H9 (cell line): ENCODE measurements at regions not wholly inside any gene's neighbourhood (a gene's known extent, or its start where the extent isn't known, plus 50 kb on each side); places are given as distances from the start of the nearest gene placed in this dataset.

Source experiments
- DNase-seq: peaks from one replicate; pipeline ENCODE4 v3.0.0-alpha.2; 2017
- H2AFZ ChIP-seq: one replicate; pipeline ENCODE4 v1.6.1; 2013; ENCODE audit warnings: mild to moderate bottlenecking, low read length, control low read depth, moderate library complexity
- H2AK5ac ChIP-seq: 2 replicates; pipeline ENCODE4 v1.6.1; 2013; ENCODE audit warnings: low read length, control low read depth, mixed read lengths; ENCODE audit not compliant: insufficient read length
- H2BK120ac ChIP-seq: one replicate; pipeline ENCODE4 v1.6.1; 2013; ENCODE audit warnings: low read depth, mild to moderate bottlenecking, low read length, control low read depth, inconsistent platforms; ENCODE audit not compliant: poor library complexity, severe bottlenecking
- H2BK12ac ChIP-seq: 2 replicates; pipeline ENCODE4 v1.6.1; 2013; ENCODE audit warnings: low read length, control low read depth, mixed read lengths, low read depth; ENCODE audit not compliant: insufficient read length
- H2BK15ac ChIP-seq: 2 replicates; pipeline ENCODE4 v1.6.1; 2013; ENCODE audit warnings: low read depth, low read length, control low read depth
- H2BK20ac ChIP-seq: one replicate; pipeline ENCODE4 v1.6.1; 2013; ENCODE audit warnings: low read depth, mild to moderate bottlenecking, low read length, control low read depth, inconsistent platforms; ENCODE audit not compliant: poor library complexity, severe bottlenecking
- H2BK5ac ChIP-seq: 2 replicates; pipeline ENCODE4 v1.6.1; 2013; ENCODE audit warnings: low read length, control low read depth, mixed read lengths; ENCODE audit not compliant: insufficient read length
- H3K14ac ChIP-seq: 2 replicates; pipeline ENCODE4 v1.6.1; 2013; ENCODE audit warnings: low read length, control low read depth; ENCODE audit not compliant: insufficient read depth
- H3K18ac ChIP-seq: 2 replicates; pipeline ENCODE4 v1.6.1; 2013; ENCODE audit warnings: low read depth, mild to moderate bottlenecking, mixed read lengths, low read length, control low read depth; ENCODE audit not compliant: insufficient read length
- H3K23ac ChIP-seq: 2 replicates; pipeline ENCODE4 v1.6.1; 2013; ENCODE audit warnings: low read length, control low read depth, mixed read lengths, low read depth; ENCODE audit not compliant: insufficient read length
- H3K23me2 ChIP-seq: 2 replicates; pipeline ENCODE4 v1.6.1; 2013; ENCODE audit warnings: low read depth, mild to moderate bottlenecking, mixed read lengths, low read length, control low read depth; ENCODE audit not compliant: insufficient read length, poor library complexity, severe bottlenecking
- H3K27ac ChIP-seq: 2 replicates; pipeline ENCODE4 v1.5.1; 2013; ENCODE audit warnings: low read length, control low read depth, mixed read lengths, low read depth; ENCODE audit not compliant: insufficient read length
- H3K27me3 ChIP-seq: 2 replicates; pipeline ENCODE4 v1.6.1; 2013; ENCODE audit warnings: low read length, control low read depth, inconsistent platforms; ENCODE audit not compliant: insufficient read depth
- H3K4ac ChIP-seq: 2 replicates; pipeline ENCODE4 v1.6.1; 2013; ENCODE audit warnings: low read depth, mild to moderate bottlenecking, control low read depth, inconsistent platforms, low read length, moderate library complexity
- H3K4me1 ChIP-seq: 2 replicates; pipeline ENCODE4 v1.6.1; 2013; ENCODE audit warnings: low read length, control low read depth, inconsistent platforms; ENCODE audit not compliant: insufficient read depth
- H3K4me2 ChIP-seq: 2 replicates; pipeline ENCODE4 v1.6.1; 2013; ENCODE audit warnings: low read length, control low read depth, mixed read lengths; ENCODE audit not compliant: insufficient read length, insufficient read depth
- H3K56ac ChIP-seq: 2 replicates; pipeline ENCODE4 v1.6.1; 2013; ENCODE audit warnings: low read depth, mild to moderate bottlenecking, mixed read lengths, low read length, control low read depth; ENCODE audit not compliant: insufficient read length
- H3K79me1 ChIP-seq: 2 replicates; pipeline ENCODE4 v1.6.1; 2013; ENCODE audit warnings: low read depth, mild to moderate bottlenecking, moderate library complexity, low read length, control low read depth, inconsistent platforms; ENCODE audit not compliant: insufficient read depth, poor library complexity, severe bottlenecking
- H3K79me2 ChIP-seq: 2 replicates; pipeline ENCODE4 v1.6.1; 2013; ENCODE audit warnings: low read length, control low read depth, inconsistent platforms; ENCODE audit not compliant: insufficient read depth
- H3K9ac ChIP-seq: 2 replicates; pipeline ENCODE4 v1.6.1; 2013; ENCODE audit warnings: low read length, control low read depth, mixed read lengths; ENCODE audit not compliant: insufficient read length; ENCODE audit errors: extremely low read depth
- H3K9me3 ChIP-seq: one replicate; pipeline ENCODE4 v1.6.1; 2013; ENCODE audit warnings: low read depth, low read length, inconsistent platforms; ENCODE audit not compliant: control insufficient read depth
- H3T11ph ChIP-seq: one replicate; pipeline ENCODE4 v1.6.1; 2013; ENCODE audit warnings: mild to moderate bottlenecking, low read length, control low read depth, inconsistent platforms
- H4K20me1 ChIP-seq: one replicate; pipeline ENCODE4 v1.6.1; 2013; ENCODE audit not compliant: control insufficient read depth, insufficient read length, insufficient read depth
- H4K5ac ChIP-seq: 2 replicates; pipeline ENCODE4 v1.6.1; 2013; ENCODE audit warnings: low read depth, mild to moderate bottlenecking, mixed read lengths, low read length, control low read depth; ENCODE audit not compliant: insufficient read length
- H4K8ac ChIP-seq: replicated peaks from 2 replicates; pipeline ENCODE4 v1.6.1; 2013; ENCODE audit warnings: low read length, control low read depth, mixed read lengths, low read depth; ENCODE audit not compliant: insufficient read length
- H4K91ac ChIP-seq: 2 replicates; pipeline ENCODE4 v1.6.1; 2013; ENCODE audit warnings: low read depth, mild to moderate bottlenecking, moderate library complexity, mixed read lengths, low read length, control low read depth; ENCODE audit not compliant: insufficient read length
- H3K27ac Mint-ChIP-seq, 3 experiments: 2 replicates in 2 of 3; 3 replicates in 1 of 3; pipeline ENCODE4 v1.8.0; 2020 to 2021; ENCODE audit warnings: mixed read lengths in 3 of 3, mild to moderate bottlenecking in 1 of 3, moderate library complexity in 1 of 3
- H3K27me3 Mint-ChIP-seq: 2 replicates; pipeline ENCODE4 v1.8.0; 2021; ENCODE audit warnings: low read depth, mild to moderate bottlenecking, moderate library complexity, mixed read lengths
- H3K36me3 Mint-ChIP-seq, 3 experiments: 2 replicates in 2 of 3; 3 replicates in 1 of 3; pipeline ENCODE4 v1.8.0; 2020 to 2021; ENCODE audit warnings: low read depth in 3 of 3, mixed read lengths in 3 of 3; ENCODE audit not compliant: insufficient read depth in 1 of 3
- H3K4me1 Mint-ChIP-seq, 2 experiments: 2 replicates each; pipeline ENCODE4 v1.8.0; 2020; ENCODE audit warnings: mixed read lengths in 2 of 2
- H3K4me3 Mint-ChIP-seq, 2 experiments: 2 replicates in 1 of 2; 3 replicates in 1 of 2; pipeline ENCODE4 v1.8.0; 2020 to 2021; ENCODE audit warnings: mild to moderate bottlenecking in 2 of 2, mixed read lengths in 2 of 2, moderate library complexity in 1 of 2
- H3K9me3 Mint-ChIP-seq, 2 experiments: 2 replicates in 1 of 2; 3 replicates in 1 of 2; pipeline ENCODE4 v1.8.0; 2020; ENCODE audit warnings: mild to moderate bottlenecking in 2 of 2, mixed read lengths in 2 of 2, moderate library complexity in 1 of 2
- CTCF ChIP-seq: fragments of 200-600 bp; sonication (generic); conservative IDR thresholded peaks from 3 replicates; pipeline ENCODE4 v1.8.0; 2021; ENCODE audit warnings: antibody characterized with exemption, mild to moderate bottlenecking

GRCh38 chrX:43269201-43269600 is 386.9 kb upstream of the MAOA start:
- peaks cover 0 to 4% of the 10 kb centered on the region in 2 experiments; a peak in 1 of 4 replicates for H3K4me1 Mint-ChIP-seq
- H4K8ac ChIP-seq = no peak overlapping the region
- peaks cover 0 to 9% (median 5%) of the 10 kb centered on the region in 3 experiments; a peak in 3 of 7 replicates for H3K36me3 Mint-ChIP-seq
- H4K91ac ChIP-seq = no peak overlapping the region
- H3K79me1 ChIP-seq = no peaks in the 10 kb centered on the region
- H3K27ac ChIP-seq = no peak overlapping the region
- H3K79me2 ChIP-seq = no peaks in the 10 kb centered on the region
- H3K23ac ChIP-seq = no peak overlapping the region
- H2BK12ac ChIP-seq = no peak overlapping the region
- TF ChIP-seq CTCF = no peak
- H3K4me3 Mint-ChIP-seq = no peak overlapping the region
- H2BK5ac ChIP-seq = no peak overlapping the region
- no peak for DNase-seq
- no peak overlapping the region for H4K5ac ChIP-seq
- H3T11ph ChIP-seq = no peak overlapping the region
- no peak overlapping the region for H3K14ac ChIP-seq
- no peak overlapping the region for H3K4ac ChIP-seq
- H2AK5ac ChIP-seq = no peak overlapping the region
- no peaks in the 10 kb centered on the region for H3K9me3 ChIP-seq
- no peak overlapping the region for H3K27ac Mint-ChIP-seq
- no peaks in the 10 kb centered on the region for H3K4me1 ChIP-seq
- no peaks in the 10 kb centered on the region; the same call in 1 of the 2 replicates for H3K27me3 Mint-ChIP-seq
- no peak overlapping the region for H3K4me2 ChIP-seq
- H2BK20ac ChIP-seq = no peak overlapping the region
- no peak overlapping the region for H2AFZ ChIP-seq
- no peaks in the 10 kb centered on the region for H3K27me3 ChIP-seq
- no peak overlapping the region for H3K9ac ChIP-seq
- H3K23me2 ChIP-seq = no peaks in the 10 kb centered on the region
- no peaks in the 10 kb centered on the region for H4K20me1 ChIP-seq
- no peak overlapping the region for H2BK120ac ChIP-seq
- H2BK15ac ChIP-seq = no peak overlapping the region
- no peak overlapping the region for H3K56ac ChIP-seq
- H3K9me3 Mint-ChIP-seq = peaks cover 4 to 37% of the 10 kb centered on the region in 2 experiments; a peak in 4 of 5 replicates
- H3K18ac ChIP-seq = no peak overlapping the region
